ENCODE measurements at regions not wholly inside any gene's neighbourhood (a gene's known extent, or its start where the extent isn't known, plus 50 kb on each side); places are given as distances from the start of the nearest gene placed in this dataset.

GRCh38 chr3:177354466-177354865 is 157.2 kb upstream of the TBL1XR1 start:
- Histone ChIP-seq H3K9me3 (no peaks in the 10 kb centered on the region), H3K27me3 (no peaks in the 10 kb centered on the region), H3K36me3 (no peaks in the 10 kb centered on the region), H3K27ac (no peak overlapping the region), H3K4me3 (ENCODE audit: low read depth in 1 of 2, low read length in 1 of 2) (no peak overlapping the region), H3K4me1 (ENCODE audit: control insufficient read depth in 1 of 2, insufficient read depth in 1 of 2, low read depth in 1 of 2, low read length in 1 of 2) (peaks cover 39 to 46% of the 10 kb centered on the region in 2 experiments)
- TF ChIP-seq, protein P1, sequence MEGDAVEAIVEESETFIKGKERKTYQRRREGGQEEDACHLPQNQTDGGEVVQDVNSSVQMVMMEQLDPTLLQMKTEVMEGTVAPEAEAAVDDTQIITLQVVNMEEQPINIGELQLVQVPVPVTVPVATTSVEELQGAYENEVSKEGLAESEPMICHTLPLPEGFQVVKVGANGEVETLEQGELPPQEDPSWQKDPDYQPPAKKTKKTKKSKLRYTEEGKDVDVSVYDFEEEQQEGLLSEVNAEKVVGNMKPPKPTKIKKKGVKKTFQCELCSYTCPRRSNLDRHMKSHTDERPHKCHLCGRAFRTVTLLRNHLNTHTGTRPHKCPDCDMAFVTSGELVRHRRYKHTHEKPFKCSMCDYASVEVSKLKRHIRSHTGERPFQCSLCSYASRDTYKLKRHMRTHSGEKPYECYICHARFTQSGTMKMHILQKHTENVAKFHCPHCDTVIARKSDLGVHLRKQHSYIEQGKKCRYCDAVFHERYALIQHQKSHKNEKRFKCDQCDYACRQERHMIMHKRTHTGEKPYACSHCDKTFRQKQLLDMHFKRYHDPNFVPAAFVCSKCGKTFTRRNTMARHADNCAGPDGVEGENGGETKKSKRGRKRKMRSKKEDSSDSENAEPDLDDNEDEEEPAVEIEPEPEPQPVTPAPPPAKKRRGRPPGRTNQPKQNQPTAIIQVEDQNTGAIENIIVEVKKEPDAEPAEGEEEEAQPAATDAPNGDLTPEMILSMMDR (IDR thresholded peaks at IDR 0.05), result no peak

GRCh38 chr3:177356113-177356512 is 158.8 kb upstream of the TBL1XR1 start:
- TF ChIP-seq, protein P1 (IDR thresholded peaks at IDR 0.05), result no peak
- Histone ChIP-seq H3K4me3 (ENCODE audit: low read depth in 1 of 2, low read length in 1 of 2) (no peak overlapping the region), H3K27me3 (no peaks in the 10 kb centered on the region), H3K36me3 (no peaks in the 10 kb centered on the region), H3K27ac (peak overlapping the region; percentile 11), H3K9me3 (no peaks in the 10 kb centered on the region), H3K4me1 (ENCODE audit: control insufficient read depth in 1 of 2, insufficient read depth in 1 of 2, low read depth in 1 of 2, low read length in 1 of 2) (peaks cover 56 to 63% of the 10 kb centered on the region in 2 experiments)

DNA sequence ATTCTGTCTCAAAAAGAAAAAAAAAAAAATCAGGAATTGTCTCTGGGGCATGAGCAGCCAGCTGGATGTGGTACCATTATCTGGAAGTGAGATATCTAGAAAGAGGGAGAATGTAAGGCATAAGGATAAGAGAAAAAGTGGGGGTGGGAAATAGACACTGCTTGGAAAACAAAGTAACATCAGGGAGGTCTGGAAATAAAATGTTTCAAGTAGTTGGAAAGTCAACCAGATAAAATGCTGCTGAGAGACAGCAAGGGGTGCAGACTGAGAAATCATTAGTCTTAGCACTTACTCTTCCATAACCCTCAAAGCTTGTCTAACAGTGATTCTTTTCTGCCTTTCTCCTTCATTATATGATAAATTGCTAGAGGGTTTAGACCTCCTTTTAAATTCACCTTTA is 159.7 kb upstream of the TBL1XR1 start:
- no peak overlapping the region for H3K4me3 ChIP-seq (ENCODE audit: low read depth in 1 of 2, low read length in 1 of 2)

GRCh38 chr3:177357352-177358090 is 160.2 kb upstream of the TBL1XR1 start:
- H3K4me1 ChIP-seq (ENCODE audit: control insufficient read depth in 1 of 2, insufficient read depth in 1 of 2, low read depth in 1 of 2, low read length in 1 of 2), result peaks cover 65 to 73% of the 10 kb centered on the region in 2 experiments
- H3K27me3 ChIP-seq, result no peaks in the 10 kb centered on the region
- H3K27ac ChIP-seq, result peak overlapping the region; percentile 100
- H3K4me3 ChIP-seq (ENCODE audit: low read depth in 1 of 2, low read length in 1 of 2), result peak overlapping the region; percentile 69 to 70
- H3K9me3 ChIP-seq, result no peaks in the 10 kb centered on the region
- TF ChIP-seq, protein P1 (IDR thresholded peaks at IDR 0.05), result peak; percentile 16
- no peaks in the 10 kb centered on the region for H3K36me3 ChIP-seq

More for the DNA sequence above, 159.7 kb upstream of the TBL1XR1 start:
- H3K36me3 ChIP-seq, result no peaks in the 10 kb centered on the region
- no peaks in the 10 kb centered on the region for H3K9me3 ChIP-seq
- no peaks in the 10 kb centered on the region for H3K27me3 ChIP-seq
- H3K27ac ChIP-seq, result peak overlapping the region; percentile 100
- TF ChIP-seq, protein P1 (IDR thresholded peaks at IDR 0.05), result no peak
- H3K4me1 ChIP-seq (ENCODE audit: control insufficient read depth in 1 of 2, insufficient read depth in 1 of 2, low read depth in 1 of 2, low read length in 1 of 2), result peaks cover 64 to 71% of the 10 kb centered on the region in 2 experiments

- Histone ChIP-seq H3K4me1 (ENCODE audit: control insufficient read depth in 1 of 2, insufficient read depth in 1 of 2, low read depth in 1 of 2, low read length in 1 of 2) (peaks cover 57 to 66% of the 10 kb centered on the region in 2 experiments), H3K27ac (peak overlapping the region; percentile 100), H3K4me3 (ENCODE audit: low read depth in 1 of 2, low read length in 1 of 2) (peak overlapping the region; percentile 69 to 70), H3K27me3 (no peaks in the 10 kb centered on the region), H3K36me3 (no peaks in the 10 kb centered on the region), H3K9me3 (no peaks in the 10 kb centered on the region)
- TF ChIP-seq, protein P1 (IDR thresholded peaks at IDR 0.05), result peak; percentile 31
These were observed 161.1 kb upstream of the TBL1XR1 start for GRCh38 chr3:177358091-177358976.
